K562 (cell line): ENCODE measurements at regions not wholly inside any gene's neighbourhood (a gene's known extent, or its start where the extent isn't known, plus 50 kb on each side); places are given as distances from the start of the nearest gene placed in this dataset.

ENCODE experiments used
- ATAC-seq: fragments of 200-7000 bp; cut with Tn5 transposase; 3 replicates; pipeline ENCODE4 v1.9.1; 2020; ENCODE audit warnings: moderate library complexity
- BruUV-seq: library from RNA; stranded (reverse); fragments of 400-500 nt; replicated peaks from 2 replicates; lab custom pipeline; 2021; lab: Mats Ljungman, UMichigan
- CTCF ChIA-PET: fragments of 300-600 bp; formaldehyde crosslinking; extraction: SDS; loops from one replicate; lab custom pipeline; 2021; ENCODE audit warnings: low intra/inter-chr PET ratio; lab: Yijun Ruan, JAX
- POLR2A ChIA-PET: fragments of 300-600, 350-650 bp; sonication (Branson Sonifier 250); formaldehyde crosslinking; extraction: SDS; loops from one replicate; lab custom pipeline; 2021; ENCODE audit warnings: antibody characterized with exemption, inconsistent platforms; lab: Yijun Ruan, JAX
- DNase-seq, 4 experiments: peaks; one replicate each; pipeline versions ENCODE4 v3.0.0 to v3.0.0-alpha.2; 2011 to 2018; ENCODE audit warnings: low spot score in 3 of 4, mixed read lengths in 3 of 4; ENCODE audit errors: extremely low read depth in 1 of 4
- FAIRE-seq: peaks from 2 replicates; lab custom pipeline; 2011; peaks lifted over from hg19 to GRCh38; lab: Jason Lieb, UNC
- H2AFZ ChIP-seq: 2 replicates; pipeline ENCODE4 v1.6.0; 2011; ENCODE audit warnings: low read depth, low read length, control low read depth, inconsistent platforms
- H3K27ac ChIP-seq: fragments of 200-600 bp; 3 replicates; pipeline ENCODE4 v1.8.0; 2011; ENCODE audit warnings: low read depth, mild to moderate bottlenecking, control low read depth, inconsistent platforms, low read length, moderate library complexity, mixed read lengths; ENCODE audit errors: extremely low read depth
- H3K27me3 ChIP-seq, 2 experiments: fragments of 300-600 bp in 1 of 2; 2 replicates in 1 of 2; 3 replicates in 1 of 2; pipeline versions ENCODE4 v1.6.0 to v1.8.0; 2011; ENCODE audit warnings: inconsistent platforms in 2 of 2, low read length in 2 of 2, mild to moderate bottlenecking in 1 of 2, mixed read lengths in 1 of 2, moderate library complexity in 1 of 2; ENCODE audit not compliant: control insufficient read depth in 2 of 2, insufficient read depth in 2 of 2
- H3K36me3 ChIP-seq: fragments of 300-600 bp; 3 replicates; pipeline ENCODE4 v1.8.0; 2011; ENCODE audit warnings: mild to moderate bottlenecking, low read length, inconsistent platforms; ENCODE audit not compliant: control insufficient read depth, insufficient read depth
- H3K4me1 ChIP-seq, 2 experiments: fragments of 200-600 bp in 1 of 2; replicated peaks in 1 of 2; 2 replicates in 1 of 2; 3 replicates in 1 of 2; pipeline versions ENCODE4 v1.5.1 to v1.8.0; 2011; ENCODE audit warnings: inconsistent platforms in 2 of 2, low read length in 2 of 2, mild to moderate bottlenecking in 1 of 2, mixed read lengths in 1 of 2, moderate library complexity in 1 of 2; ENCODE audit not compliant: control insufficient read depth in 2 of 2, insufficient read depth in 2 of 2
- H3K4me2 ChIP-seq: 2 replicates; pipeline ENCODE4 v1.6.1; 2011; ENCODE audit warnings: low read length, control low read depth, inconsistent platforms, mixed read lengths; ENCODE audit not compliant: insufficient read depth
- H3K4me3 ChIP-seq: fragments of 200-600 bp; sonication (generic), shearing (Covaris generic); 2 replicates; pipeline ENCODE4 v1.5.1; 2016; ENCODE audit warnings: control low read depth, inconsistent platforms
- H3K79me2 ChIP-seq: fragments of 200-600 bp; 3 replicates; pipeline ENCODE4 v1.8.0; 2011; ENCODE audit warnings: low read length, inconsistent platforms; ENCODE audit not compliant: control insufficient read depth, insufficient read depth
- H3K9ac ChIP-seq, 2 experiments: 2 replicates each; pipeline versions ENCODE4 v1.6.0 to v1.6.1; 2011; ENCODE audit warnings: low read depth in 2 of 2, low read length in 2 of 2, control low read depth in 1 of 2, inconsistent platforms in 1 of 2, mild to moderate bottlenecking in 1 of 2, mixed read lengths in 1 of 2; ENCODE audit not compliant: insufficient read depth in 1 of 2
- H3K9me1 ChIP-seq: one replicate; pipeline ENCODE4 v1.6.0; 2011; ENCODE audit warnings: inconsistent platforms, mild to moderate bottlenecking, low read length, moderate library complexity; ENCODE audit not compliant: control insufficient read depth, insufficient read depth
- H3K9me3 ChIP-seq: replicated peaks from 2 replicates; pipeline ENCODE4 v1.5.1; 2011; ENCODE audit warnings: low read depth, low read length, inconsistent platforms; ENCODE audit not compliant: control insufficient read depth, insufficient read depth
- H4K20me1 ChIP-seq: replicated peaks from 2 replicates; pipeline ENCODE4 v1.6.1; 2011; ENCODE audit warnings: low read length, inconsistent platforms, mixed read lengths; ENCODE audit not compliant: control insufficient read depth, insufficient read depth
- ARID1B ChIP-seq: fragments of 450-650 bp; IDR thresholded peaks from 2 replicates; pipeline ENCODE4 v1.6.1; 2016; ENCODE audit warnings: antibody characterized with exemption, mild to moderate bottlenecking, inconsistent platforms
- ATF4 ChIP-seq: fragments of 450-650 bp; formaldehyde crosslinking; IDR thresholded peaks from 2 replicates; pipeline ENCODE4 v1.4.0; 2022; ENCODE audit warnings: mild to moderate bottlenecking, moderate library complexity
- CBFA2T2 ChIP-seq: fragments of 450-650 bp; conservative IDR thresholded peaks from 2 replicates; pipeline ENCODE4 v1.6.1; 2017; ENCODE audit warnings: mild to moderate bottlenecking
- CBX8 ChIP-seq: fragments of 200-600 bp; sonication (generic); IDR thresholded peaks from 2 replicates; pipeline ENCODE4 v1.6.1; 2012; ENCODE audit warnings: borderline replicate concordance, mixed run types, low read depth, mild to moderate bottlenecking, moderate library complexity, mixed read lengths, low read length, control low read depth, inconsistent platforms; ENCODE audit not compliant: poor library complexity, severe bottlenecking; ENCODE audit errors: extremely low read depth
- CHD4 ChIP-seq: fragments of 200-600 bp; sonication (generic); IDR thresholded peaks from 3 replicates; pipeline ENCODE4 v1.6.1; 2012; ENCODE audit warnings: low read depth, mild to moderate bottlenecking, mixed read lengths, low read length, inconsistent platforms; ENCODE audit not compliant: insufficient read depth, insufficient replicate concordance, poor library complexity, severe bottlenecking
- CTBP1 ChIP-seq: fragments of 450-650 bp; IDR thresholded peaks from 2 replicates; pipeline ENCODE4 v1.6.1; 2016; ENCODE audit warnings: borderline replicate concordance
- EP300 ChIP-seq: IDR thresholded peaks from 2 replicates; pipeline ENCODE4 v1.6.1; 2012; ENCODE audit warnings: low read length, improper control_type of control experiment
- HDAC1 ChIP-seq, 2 experiments: fragments of 450-650 bp; IDR thresholded peaks; 2 replicates each; pipeline ENCODE4 v1.6.1; 2016 to 2017; ENCODE audit warnings: inconsistent platforms in 1 of 2, mild to moderate bottlenecking in 1 of 2, moderate library complexity in 1 of 2
- MTA2 ChIP-seq: fragments of 450-650 bp; IDR thresholded peaks from 2 replicates; pipeline ENCODE4 v1.6.1; 2016; ENCODE audit warnings: low read depth
- POLR2AphosphoS5 ChIP-seq: IDR thresholded peaks from 2 replicates; pipeline ENCODE4 v1.6.1; 2011; ENCODE audit warnings: mild to moderate bottlenecking, low read depth, low read length, moderate library complexity; ENCODE audit not compliant: control insufficient read depth, insufficient read depth
- SMARCA4 ChIP-seq: fragments of 450-650 bp; IDR thresholded peaks from 2 replicates; pipeline ENCODE4 v1.6.1; 2016
- SMARCC2 ChIP-seq: fragments of 450-650 bp; IDR thresholded peaks from 2 replicates; pipeline ENCODE4 v1.6.1; 2017; ENCODE audit warnings: antibody characterized with exemption, moderate library complexity, mild to moderate bottlenecking, low read depth
- ZBTB7A ChIP-seq: IDR thresholded peaks from 2 replicates; pipeline ENCODE4 v1.6.1; 2011; ENCODE audit warnings: low read depth, mild to moderate bottlenecking, low read length, moderate library complexity, borderline replicate concordance; ENCODE audit not compliant: control insufficient read depth
- WGBS: fragments of 100-300 bp; shearing (Covaris generic); methylation state at CpG from one replicate; pipeline ENCODE4 v1.1.6; 2016; ENCODE audit warnings: low coverage, mixed read lengths; ENCODE audit not compliant: insufficient coverage; ENCODE audit errors: missing lambda C conversion rate; 5-methylcytosine and 5-hydroxymethylcytosine counted together
- in situ Hi-C: fragments of 300-500 bp; cut with MboI; formaldehyde crosslinking; loops from 4 replicates; pipeline ENCODE4 v1.15.0; 2018; ENCODE audit warnings: inconsistent platforms, mixed read lengths
- intact Hi-C: fragments of 100-400 bp; cut with micrococcal nuclease; formaldehyde crosslinking; loops from 2 replicates; pipeline ENCODE4 v1.14.2; 2022
- TF ChIP-seq, protein P1 (sequence below): fragments of 450-650 bp; formaldehyde crosslinking; IDR thresholded peaks from 2 replicates; pipeline ENCODE4 v1.4.0; 2020; ENCODE audit warnings: mild to moderate bottlenecking, mixed read lengths
- TF ChIP-seq, protein P2 (sequence below): fragments of 450-650 bp; IDR thresholded peaks from 2 replicates; pipeline ENCODE4 v1.6.1; 2018; ENCODE audit not compliant: partially characterized antibody

GRCh38 chr6:15793288-15793687 lies 130.5 kb upstream of the DTNBP1 start:
- Histone ChIP-seq H4K20me1 (no peaks in the 10 kb centered on the region), H3K4me2 (peak overlapping the region; percentile 27; the same call in 1 of the 2 replicates), H3K27ac (peak overlapping the region; percentile 50; the same call in 2 of the 3 replicates), H3K4me3 (no peak overlapping the region), H3K9me1 (peaks cover 5% of the 10 kb centered on the region), H3K9ac (no peak overlapping the region), H2AFZ (peak overlapping the region; percentile 52), H3K9me3 (no peaks in the 10 kb centered on the region), H3K36me3 (no peaks in the 10 kb centered on the region), H3K79me2 (no peaks in the 10 kb centered on the region), H3K4me1 (peaks cover 8 to 29% of the 10 kb centered on the region in 2 experiments), H3K27me3 (no peaks in the 10 kb centered on the region)
- FAIRE-seq (peak; percentile 95), DNase-seq (peak; percentile 33 to 89 (median 56)), ATAC-seq (peak; percentile 92)
- 0% methylated on average over 4 of the region's 4 CpGs for WGBS
- BruUV-seq, result no TSS peak
- intact Hi-C loops (loop anchor here (5.0 to 10.0 kb wide), 2 partner anchors 101 to 332 kb away; partner anchors contain the start of gene MYLIP), in situ Hi-C loops (no loop called here)
- ChIA-PET CTCF (no interaction called here), POLR2A (interaction anchor here (1.0 to 2.7 kb wide), 8 partner anchors 11 to 338 kb away, joined by 3 to 6 read pairs (median 4); no protein-coding TSS in a partner anchor)
- peak; percentile 87 for TF ChIP-seq EP300
- TF ChIP-seq SMARCA4, result peak; percentile 89
- peak; percentile 80 for TF ChIP-seq POLR2AphosphoS5
- TF ChIP-seq ARID1B, result peak; percentile 92
- TF ChIP-seq CTBP1, result peak; percentile 77
- TF ChIP-seq, protein P1, sequence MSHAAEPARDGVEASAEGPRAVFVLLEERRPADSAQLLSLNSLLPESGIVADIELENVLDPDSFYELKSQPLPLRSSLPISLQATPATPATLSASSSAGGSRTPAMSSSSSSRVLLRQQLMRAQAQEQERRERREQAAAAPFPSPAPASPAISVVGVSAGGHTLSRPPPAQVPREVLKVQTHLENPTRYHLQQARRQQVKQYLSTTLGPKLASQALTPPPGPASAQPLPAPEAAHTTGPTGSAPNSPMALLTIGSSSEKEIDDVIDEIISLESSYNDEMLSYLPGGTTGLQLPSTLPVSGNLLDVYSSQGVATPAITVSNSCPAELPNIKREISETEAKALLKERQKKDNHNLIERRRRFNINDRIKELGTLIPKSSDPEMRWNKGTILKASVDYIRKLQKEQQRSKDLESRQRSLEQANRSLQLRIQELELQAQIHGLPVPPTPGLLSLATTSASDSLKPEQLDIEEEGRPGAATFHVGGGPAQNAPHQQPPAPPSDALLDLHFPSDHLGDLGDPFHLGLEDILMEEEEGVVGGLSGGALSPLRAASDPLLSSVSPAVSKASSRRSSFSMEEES (CRISPR knock-in tag), result peak; percentile 93
- TF ChIP-seq ZBTB7A, result no peak
- TF ChIP-seq HDAC1 (IDR thresholded peaks at IDR 0.05), result peak in 1 of 2 experiments; percentile 52; a peak in 2 of 4 replicates
- TF ChIP-seq, protein P2, sequence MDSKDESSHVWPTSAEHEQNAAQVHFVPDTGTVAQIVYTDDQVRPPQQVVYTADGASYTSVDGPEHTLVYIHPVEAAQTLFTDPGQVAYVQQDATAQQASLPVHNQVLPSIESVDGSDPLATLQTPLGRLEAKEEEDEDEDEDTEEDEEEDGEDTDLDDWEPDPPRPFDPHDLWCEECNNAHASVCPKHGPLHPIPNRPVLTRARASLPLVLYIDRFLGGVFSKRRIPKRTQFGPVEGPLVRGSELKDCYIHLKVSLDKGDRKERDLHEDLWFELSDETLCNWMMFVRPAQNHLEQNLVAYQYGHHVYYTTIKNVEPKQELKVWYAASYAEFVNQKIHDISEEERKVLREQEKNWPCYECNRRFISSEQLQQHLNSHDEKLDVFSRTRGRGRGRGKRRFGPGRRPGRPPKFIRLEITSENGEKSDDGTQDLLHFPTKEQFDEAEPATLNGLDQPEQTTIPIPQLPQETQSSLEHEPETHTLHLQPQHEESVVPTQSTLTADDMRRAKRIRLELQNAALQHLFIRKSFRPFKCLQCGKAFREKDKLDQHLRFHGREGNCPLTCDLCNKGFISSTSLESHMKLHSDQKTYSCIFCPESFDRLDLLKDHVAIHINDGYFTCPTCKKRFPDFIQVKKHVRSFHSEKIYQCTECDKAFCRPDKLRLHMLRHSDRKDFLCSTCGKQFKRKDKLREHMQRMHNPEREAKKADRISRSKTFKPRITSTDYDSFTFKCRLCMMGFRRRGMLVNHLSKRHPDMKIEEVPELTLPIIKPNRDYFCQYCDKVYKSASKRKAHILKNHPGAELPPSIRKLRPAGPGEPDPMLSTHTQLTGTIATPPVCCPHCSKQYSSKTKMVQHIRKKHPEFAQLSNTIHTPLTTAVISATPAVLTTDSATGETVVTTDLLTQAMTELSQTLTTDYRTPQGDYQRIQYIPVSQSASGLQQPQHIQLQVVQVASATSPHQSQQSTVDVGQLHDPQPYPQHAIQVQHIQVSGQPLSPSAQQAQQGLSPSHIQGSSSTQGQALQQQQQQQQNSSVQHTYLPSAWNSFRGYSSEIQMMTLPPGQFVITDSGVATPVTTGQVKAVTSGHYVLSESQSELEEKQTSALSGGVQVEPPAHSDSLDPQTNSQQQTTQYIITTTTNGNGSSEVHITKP, result peak; percentile 20
- TF ChIP-seq CHD4, result no peak
- peak; percentile 69 for TF ChIP-seq MTA2
- TF ChIP-seq ATF4 (CRISPR knock-in tag), result peak; percentile 36; the same call in 1 of the 2 replicates
- TF ChIP-seq SMARCC2, result peak; percentile 44; the same call in 1 of the 2 replicates
- no peak for TF ChIP-seq CBX8
- peak; percentile 93 for TF ChIP-seq CBFA2T2
